PC-3 (cell line): ENCODE measurements at regions not wholly inside any gene's neighbourhood (a gene's known extent, or its start where the extent isn't known, plus 50 kb on each side); places are given as distances from the start of the nearest gene placed in this dataset.
A peak's percentile ranks its signal among the peaks of the same experiment; 100 is the strongest.

Experiments
- ATAC-seq: fragments of 200-7000 bp; cut with Tn5 transposase; 2 replicates; pipeline ENCODE4 v1.9.1; 2020; ENCODE audit warnings: mild to moderate bottlenecking, moderate library complexity
- BruUV-seq: library from RNA; stranded (reverse); fragments of 400-500 nt; replicated peaks from 2 replicates; lab custom pipeline; 2021; lab: Mats Ljungman, UMichigan
- CTCF ChIA-PET: fragments of 300-600 bp; sonication (Branson Sonifier 250); formaldehyde crosslinking; loops from one replicate; lab custom pipeline; 2022; ENCODE audit warnings: antibody characterized with exemption; lab: Charles Lee
- POLR2A ChIA-PET: fragments of 300-600 bp; sonication (Branson Sonifier 250); formaldehyde crosslinking; loops from one replicate; lab custom pipeline; 2022; ENCODE audit warnings: antibody characterized with exemption; ENCODE audit not compliant: unreplicated experiment; lab: Charles Lee
- DNase-seq: peaks from one replicate; pipeline ENCODE4 v3.0.0-alpha.2; 2015
- H2AFZ ChIP-seq: fragments of 300-600 bp; sonication (generic); 2 replicates; pipeline ENCODE4 v1.6.0; 2016; ENCODE audit warnings: antibody characterized with exemption, low read length
- H3F3A ChIP-seq: fragments of 300-600 bp; sonication (generic); one replicate; pipeline ENCODE4 v1.6.0; 2017; ENCODE audit warnings: antibody characterized with exemption, low read length, control low read depth, mild to moderate bottlenecking; ENCODE audit not compliant: unreplicated experiment
- H3K27ac ChIP-seq: fragments of 300-600 bp; sonication (generic); 2 replicates; pipeline ENCODE4 v1.5.1; 2016; ENCODE audit warnings: mild to moderate bottlenecking, low read length
- H3K27me3 ChIP-seq: fragments of 300-600 bp; sonication (generic); 2 replicates; pipeline ENCODE4 v1.6.1; 2016; ENCODE audit warnings: low read length, mixed read lengths
- H3K36me3 ChIP-seq: fragments of 300-600 bp; sonication (generic); 2 replicates; pipeline ENCODE4 v1.6.1; 2016; ENCODE audit warnings: low read depth, mixed run types, low read length, mixed read lengths
- H3K4me1 ChIP-seq: fragments of 300-600 bp; sonication (generic); 2 replicates; pipeline ENCODE4 v1.5.1; 2016; ENCODE audit warnings: low read length; ENCODE audit not compliant: insufficient read depth
- H3K4me2 ChIP-seq: fragments of 300-600 bp; sonication (generic); 2 replicates; pipeline ENCODE4 v1.6.0; 2016; ENCODE audit warnings: low read length
- H3K4me3 ChIP-seq: fragments of 300-600 bp; sonication (generic); 2 replicates; pipeline ENCODE4 v1.5.1; 2016; ENCODE audit warnings: mild to moderate bottlenecking, low read length, mixed read lengths
- H3K79me2 ChIP-seq: fragments of 300-600 bp; sonication (generic); 2 replicates; pipeline ENCODE4 v1.6.1; 2017; ENCODE audit warnings: low read length, mixed read lengths
- H3K9ac ChIP-seq: fragments of 300-600 bp; sonication (generic); 2 replicates; pipeline ENCODE4 v1.6.0; 2016; ENCODE audit warnings: mild to moderate bottlenecking, low read length
- H3K9me2 ChIP-seq: fragments of 300-600 bp; sonication (generic); replicated peaks from 2 replicates; pipeline ENCODE4 v1.6.1; 2016; ENCODE audit warnings: mixed run types, low read length, mixed read lengths
- H3K9me3 ChIP-seq: fragments of 300-600 bp; sonication (generic); 2 replicates; pipeline ENCODE4 v1.6.1; 2016; ENCODE audit warnings: low read length, mixed read lengths
- H4K20me1 ChIP-seq: fragments of 300-600 bp; sonication (generic); 2 replicates; pipeline ENCODE4 v1.6.1; 2016; ENCODE audit warnings: low read length, mixed read lengths
- CTCF ChIP-seq: fragments of 300-600 bp; sonication (generic); conservative IDR thresholded peaks from 2 replicates; pipeline ENCODE4 v1.5.1; 2017; ENCODE audit warnings: antibody characterized with exemption, low read depth, mild to moderate bottlenecking, low read length
- EZH2 ChIP-seq: fragments of 300-600 bp; sonication (generic); IDR thresholded peaks from one replicate; pipeline ENCODE4 v1.6.1; 2017; ENCODE audit warnings: antibody characterized with exemption, mild to moderate bottlenecking, low read length; ENCODE audit not compliant: unreplicated experiment
- EZH2phosphoT487 ChIP-seq: fragments of 300-600 bp; sonication (generic); IDR thresholded peaks from 2 replicates; pipeline ENCODE4 v1.6.1; 2018; ENCODE audit warnings: mild to moderate bottlenecking, antibody characterized with exemption, low read length, borderline replicate concordance
- intact Hi-C: fragments of 100-400 bp; cut with micrococcal nuclease; formaldehyde crosslinking; loops from 2 replicates; pipeline ENCODE4 v1.9.0; 2023

DNA sequence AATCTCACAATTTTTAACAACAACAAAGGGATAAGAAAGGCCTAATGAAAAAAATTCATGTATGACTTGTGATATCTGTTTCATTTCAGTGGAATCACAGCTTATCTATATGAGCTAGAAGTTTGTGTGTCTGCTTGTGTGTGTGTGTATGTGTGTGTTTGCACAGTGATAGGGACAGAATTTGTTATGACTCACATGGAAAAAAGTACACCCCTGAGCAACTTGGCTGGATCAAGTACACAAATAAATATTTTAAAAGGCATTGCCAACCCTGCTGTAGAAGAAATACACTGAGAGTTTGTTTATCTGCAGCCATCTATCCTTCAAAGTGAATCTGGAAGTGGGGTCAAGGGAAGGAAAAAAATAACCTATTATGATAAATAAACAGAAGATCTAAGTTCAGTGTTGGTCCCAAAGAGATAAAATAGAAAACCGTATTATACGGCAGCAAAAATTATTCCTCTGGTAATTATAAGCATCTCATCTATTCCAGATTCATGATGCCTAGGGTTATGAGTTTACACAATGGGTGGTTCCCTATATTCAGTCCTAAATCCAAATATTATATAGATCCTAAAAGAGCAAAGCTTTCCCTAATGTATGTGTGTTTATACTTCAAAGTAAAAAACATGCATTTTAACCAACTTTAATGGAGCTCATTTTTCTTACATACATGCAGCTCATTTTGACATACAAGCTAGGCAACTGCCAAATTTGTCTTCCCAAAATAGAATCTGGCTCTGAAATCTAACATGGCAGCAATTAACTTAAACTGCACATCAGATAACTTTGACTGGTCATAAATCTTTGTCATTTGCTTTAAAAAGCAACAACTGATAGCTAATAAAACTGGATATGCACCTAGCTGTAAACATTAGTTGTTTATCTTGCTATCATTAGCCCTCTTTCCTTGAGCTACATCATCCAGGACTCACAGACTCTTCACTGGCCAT is 420.6 kb downstream of the IRS1 start:
- Histone ChIP-seq H3K27ac (peak overlapping the region; percentile 33), H3K9ac (no peak overlapping the region), H3K4me2 (peak overlapping the region; percentile 19; the same call in 1 of the 2 replicates), H3K79me2 (no peaks in the 10 kb centered on the region), H4K20me1 (no peaks in the 10 kb centered on the region), H3K27me3 (no peaks in the 10 kb centered on the region), H3K36me3 (no peaks in the 10 kb centered on the region), H2AFZ (no peak overlapping the region), H3K9me2 (no peaks in the 10 kb centered on the region), H3K4me1 (peaks cover 18% of the 10 kb centered on the region), H3K9me3 (no peaks in the 10 kb centered on the region), H3K4me3 (no peak overlapping the region), H3F3A (no peaks in the 10 kb centered on the region)
- ChIA-PET CTCF (no interaction called here), POLR2A (interaction anchor here (0.5 to 0.6 kb wide), 3 partner anchors 44 to 714 kb away, joined by 4 to 5 read pairs (median 5); no protein-coding TSS in a partner anchor)
- intact Hi-C loops: loop anchor here (2.0 to 10.0 kb wide), 3 partner anchors 33 to 704 kb away; no protein-coding TSS in a partner anchor
- BruUV-seq: no TSS peak
- DNase-seq (peak; percentile 81), ATAC-seq (peak; percentile 89)
- no peak for TF ChIP-seq EZH2
- TF ChIP-seq CTCF: no peak
- TF ChIP-seq EZH2phosphoT487: no peak

DNA sequence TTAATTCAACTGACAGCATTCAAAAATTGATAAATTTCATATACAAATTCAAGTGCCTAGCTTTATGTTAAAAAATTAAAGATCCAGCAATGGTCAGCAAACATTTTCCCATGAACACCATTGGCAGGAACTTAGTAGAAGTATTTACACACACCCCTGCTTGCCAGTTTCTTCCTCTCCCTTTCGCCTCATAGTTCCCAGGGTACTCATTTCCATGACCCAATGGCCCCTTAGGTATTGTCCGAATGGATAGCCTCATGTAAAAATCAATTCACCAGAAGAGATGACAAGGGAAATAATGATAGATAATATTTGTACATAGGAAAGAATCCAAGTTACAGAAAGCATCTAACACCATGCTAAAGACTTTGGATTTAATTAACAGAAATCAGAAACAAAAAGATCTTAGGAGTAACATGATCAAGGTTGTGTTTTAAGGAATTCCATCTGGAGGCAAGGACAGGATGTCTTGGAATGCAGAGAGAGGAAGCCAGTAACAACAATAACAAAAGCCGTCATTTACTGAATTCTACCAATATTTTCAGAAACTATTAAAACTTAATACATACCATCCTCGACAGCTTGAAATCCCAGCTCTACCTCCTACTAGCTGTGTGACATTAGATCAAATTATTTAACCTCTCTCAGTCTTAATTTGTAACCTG is 423.0 kb downstream of the IRS1 start:
- ATAC-seq (no peak), DNase-seq (no peak)
- H3K4me3 ChIP-seq: no peak overlapping the region
- no peaks in the 10 kb centered on the region for H3K36me3 ChIP-seq
- peaks cover 18% of the 10 kb centered on the region for H3K4me1 ChIP-seq
- no TSS peak for BruUV-seq
- H3F3A ChIP-seq: no peaks in the 10 kb centered on the region
- intact Hi-C loops: loop anchor here (5.0 to 10.0 kb wide), 2 partner anchors 36 to 702 kb away; no protein-coding TSS in a partner anchor
- H3K9me2 ChIP-seq: no peaks in the 10 kb centered on the region
- no peaks in the 10 kb centered on the region for H3K79me2 ChIP-seq
- no peak overlapping the region for H2AFZ ChIP-seq
- ChIA-PET CTCF (no interaction called here), POLR2A (interaction anchor here (0.6 kb wide), 1 partner anchor 191 kb away, joined by 3 read pairs; no protein-coding TSS in a partner anchor)
- no peak overlapping the region for H3K9ac ChIP-seq
- H3K4me2 ChIP-seq: no peak overlapping the region
- H4K20me1 ChIP-seq: no peaks in the 10 kb centered on the region
- H3K27ac ChIP-seq: no peak overlapping the region
- H3K27me3 ChIP-seq: no peaks in the 10 kb centered on the region
- TF ChIP-seq CTCF (no peak), EZH2 (no peak), EZH2phosphoT487 (no peak)
- H3K9me3 ChIP-seq: no peaks in the 10 kb centered on the region
